Suprapubic skin (tissue), 4 donors: ENCODE measurements at regions not wholly inside any gene's neighbourhood (a gene's known extent, or its start where the extent isn't known, plus 50 kb on each side); places are given as distances from the start of the nearest gene placed in this dataset.

Experiments used
- POLR2A ChIP-seq, 2 donors: fragments of 450-650 bp; IDR thresholded peaks; one replicate each; pipeline ENCODE4 v1.6.1; 2017; ENCODE audit warnings: antibody characterized with exemption in 2 of 2, mild to moderate bottlenecking in 2 of 2, moderate library complexity in 2 of 2
- POLR2AphosphoS5 ChIP-seq, 3 donors: sonication (generic); formaldehyde crosslinking; IDR thresholded peaks; one replicate each; pipeline ENCODE4 v1.6.1; 2017; ENCODE audit warnings: antibody characterized with exemption in 3 of 3
- TF ChIP-seq, protein P1 (sequence below), 2 donors: fragments of 200-600 bp in 1 of 2; fragments of 450-650 bp in 1 of 2; sonication (generic) in 1 of 2; IDR thresholded peaks; one replicate each; pipeline ENCODE4 v1.5.1; 2016 to 2019; ENCODE audit warnings: antibody characterized with exemption in 2 of 2, mild to moderate bottlenecking in 1 of 2, moderate library complexity in 1 of 2

DNA sequence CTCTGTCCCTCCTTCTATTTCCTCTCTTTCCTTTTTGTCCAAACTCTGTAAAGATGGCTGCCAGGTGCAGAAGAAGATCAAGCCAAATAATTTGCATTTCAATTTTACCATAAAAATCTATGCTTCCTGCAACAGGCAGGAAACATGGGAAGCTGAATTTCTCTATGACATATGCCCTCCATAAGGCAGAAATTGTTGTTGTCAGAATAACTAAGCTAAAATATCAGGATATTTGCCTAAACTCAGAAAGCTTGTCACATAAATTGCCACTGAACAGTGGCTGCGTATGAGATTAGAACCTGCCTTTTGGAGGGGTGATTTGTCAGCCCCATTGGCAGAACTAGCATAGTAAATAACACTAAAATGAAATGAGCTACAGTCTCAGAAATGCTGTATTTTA, 288.3 kb upstream of the LMCD1 start:
- no peak for TF ChIP-seq POLR2AphosphoS5 (IDR thresholded peaks at IDR 0.05)
- TF ChIP-seq, protein P1, sequence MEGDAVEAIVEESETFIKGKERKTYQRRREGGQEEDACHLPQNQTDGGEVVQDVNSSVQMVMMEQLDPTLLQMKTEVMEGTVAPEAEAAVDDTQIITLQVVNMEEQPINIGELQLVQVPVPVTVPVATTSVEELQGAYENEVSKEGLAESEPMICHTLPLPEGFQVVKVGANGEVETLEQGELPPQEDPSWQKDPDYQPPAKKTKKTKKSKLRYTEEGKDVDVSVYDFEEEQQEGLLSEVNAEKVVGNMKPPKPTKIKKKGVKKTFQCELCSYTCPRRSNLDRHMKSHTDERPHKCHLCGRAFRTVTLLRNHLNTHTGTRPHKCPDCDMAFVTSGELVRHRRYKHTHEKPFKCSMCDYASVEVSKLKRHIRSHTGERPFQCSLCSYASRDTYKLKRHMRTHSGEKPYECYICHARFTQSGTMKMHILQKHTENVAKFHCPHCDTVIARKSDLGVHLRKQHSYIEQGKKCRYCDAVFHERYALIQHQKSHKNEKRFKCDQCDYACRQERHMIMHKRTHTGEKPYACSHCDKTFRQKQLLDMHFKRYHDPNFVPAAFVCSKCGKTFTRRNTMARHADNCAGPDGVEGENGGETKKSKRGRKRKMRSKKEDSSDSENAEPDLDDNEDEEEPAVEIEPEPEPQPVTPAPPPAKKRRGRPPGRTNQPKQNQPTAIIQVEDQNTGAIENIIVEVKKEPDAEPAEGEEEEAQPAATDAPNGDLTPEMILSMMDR (IDR thresholded peaks at IDR 0.05): no peak
- TF ChIP-seq POLR2A (IDR thresholded peaks at IDR 0.05): no peak
